Testis (tissue), 2 donors: ENCODE measurements at regions not wholly inside any gene's neighbourhood (a gene's known extent, or its start where the extent isn't known, plus 50 kb on each side); places are given as distances from the start of the nearest gene placed in this dataset.

Experiments
- POLR2A ChIP-seq: fragments of 450-650 bp; IDR thresholded peaks from one replicate; pipeline ENCODE4 v1.6.1; 2017; ENCODE audit warnings: antibody characterized with exemption, mild to moderate bottlenecking, moderate library complexity
- TF ChIP-seq, protein P1 (sequence below), 3 experiments: fragments of 450-650 bp in 2 of 3; fragments of 200-600 bp in 1 of 3; sonication (generic) in 1 of 3; IDR thresholded peaks; one replicate each; pipeline ENCODE4 v1.5.1; 2016 to 2019; ENCODE audit warnings: antibody characterized with exemption in 3 of 3, mild to moderate bottlenecking in 2 of 3, moderate library complexity in 1 of 3

GRCh38 chrX:109818976-109819375, 85.9 kb upstream of the ACSL4 start:
- TF ChIP-seq, protein P1, sequence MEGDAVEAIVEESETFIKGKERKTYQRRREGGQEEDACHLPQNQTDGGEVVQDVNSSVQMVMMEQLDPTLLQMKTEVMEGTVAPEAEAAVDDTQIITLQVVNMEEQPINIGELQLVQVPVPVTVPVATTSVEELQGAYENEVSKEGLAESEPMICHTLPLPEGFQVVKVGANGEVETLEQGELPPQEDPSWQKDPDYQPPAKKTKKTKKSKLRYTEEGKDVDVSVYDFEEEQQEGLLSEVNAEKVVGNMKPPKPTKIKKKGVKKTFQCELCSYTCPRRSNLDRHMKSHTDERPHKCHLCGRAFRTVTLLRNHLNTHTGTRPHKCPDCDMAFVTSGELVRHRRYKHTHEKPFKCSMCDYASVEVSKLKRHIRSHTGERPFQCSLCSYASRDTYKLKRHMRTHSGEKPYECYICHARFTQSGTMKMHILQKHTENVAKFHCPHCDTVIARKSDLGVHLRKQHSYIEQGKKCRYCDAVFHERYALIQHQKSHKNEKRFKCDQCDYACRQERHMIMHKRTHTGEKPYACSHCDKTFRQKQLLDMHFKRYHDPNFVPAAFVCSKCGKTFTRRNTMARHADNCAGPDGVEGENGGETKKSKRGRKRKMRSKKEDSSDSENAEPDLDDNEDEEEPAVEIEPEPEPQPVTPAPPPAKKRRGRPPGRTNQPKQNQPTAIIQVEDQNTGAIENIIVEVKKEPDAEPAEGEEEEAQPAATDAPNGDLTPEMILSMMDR (IDR thresholded peaks at IDR 0.05), result no peak
- TF ChIP-seq POLR2A, result no peak
